OCI-LY7 (cell line): ENCODE measurements at regions not wholly inside any gene's neighbourhood (a gene's known extent, or its start where the extent isn't known, plus 50 kb on each side); places are given as distances from the start of the nearest gene placed in this dataset.

Experiments
- BruUV-seq: library from RNA; stranded (reverse); fragments of 400-500 nt; replicated peaks from 2 replicates; lab custom pipeline; 2021; lab: Mats Ljungman, UMichigan
- CTCF ChIA-PET: fragments of 300-600 bp; sonication (Branson Sonifier 250); formaldehyde crosslinking; loops from one replicate; lab custom pipeline; 2022; ENCODE audit warnings: antibody characterized with exemption; ENCODE audit not compliant: unreplicated experiment; lab: Charles Lee
- POLR2A ChIA-PET: fragments of 300-600 bp; sonication (Branson Sonifier 250); formaldehyde crosslinking; loops from one replicate; lab custom pipeline; 2022; ENCODE audit warnings: antibody characterized with exemption; lab: Charles Lee
- DNase-seq: peaks from one replicate; pipeline ENCODE4 v3.0.0-alpha.2; 2015; ENCODE audit warnings: low spot score
- H2AFZ ChIP-seq: fragments of 200-600 bp; sonication (generic), shearing (Covaris generic); 2 replicates; pipeline ENCODE4 v1.6.1; 2014; ENCODE audit warnings: mild to moderate bottlenecking, antibody characterized with exemption, low read length, moderate library complexity
- H3K27ac ChIP-seq: fragments of 200-600 bp; sonication (generic); 2 replicates; pipeline ENCODE4 v1.5.1; 2014; ENCODE audit warnings: mixed run types, low read depth, mild to moderate bottlenecking, moderate library complexity, low read length, inconsistent platforms; ENCODE audit not compliant: poor library complexity, severe bottlenecking
- H3K36me3 ChIP-seq: fragments of 200-600 bp; sonication (generic); 2 replicates; pipeline ENCODE4 v1.6.1; 2014; ENCODE audit warnings: mild to moderate bottlenecking, antibody characterized with exemption, low read length, moderate library complexity, mixed read lengths; ENCODE audit not compliant: insufficient read depth
- H3K4me1 ChIP-seq: fragments of 200-600 bp; sonication (generic); 2 replicates; pipeline ENCODE4 v1.5.1; 2014; ENCODE audit warnings: mild to moderate bottlenecking, low read length; ENCODE audit not compliant: insufficient read depth, poor library complexity, severe bottlenecking
- H3K4me2 ChIP-seq: fragments of 200-600 bp; sonication (generic); 2 replicates; pipeline ENCODE4 v1.6.1; 2014; ENCODE audit warnings: mild to moderate bottlenecking, low read length
- H3K4me3 ChIP-seq: fragments of 200-600 bp; sonication (generic); 2 replicates; pipeline ENCODE4 v1.5.1; 2014; ENCODE audit warnings: mild to moderate bottlenecking, low read depth, low read length; ENCODE audit not compliant: poor library complexity, severe bottlenecking
- H3K79me2 ChIP-seq: fragments of 200-600 bp; sonication (generic); 2 replicates; pipeline ENCODE4 v1.6.1; 2016; ENCODE audit warnings: low read depth, mild to moderate bottlenecking, low read length, moderate library complexity, mixed read lengths; ENCODE audit not compliant: insufficient read depth
- H3K9me2 ChIP-seq: fragments of 200-600 bp; sonication (generic); 2 replicates; pipeline ENCODE4 v1.6.1; 2016; ENCODE audit warnings: mild to moderate bottlenecking, low read length, mixed read lengths; ENCODE audit not compliant: insufficient read depth
- H3K9me3 ChIP-seq: fragments of 200-600 bp; sonication (generic); 2 replicates; pipeline ENCODE4 v1.6.1; 2014; ENCODE audit warnings: mild to moderate bottlenecking, mixed run types, low read length, mixed read lengths
- H4K20me1 ChIP-seq: fragments of 200-600 bp; sonication (generic); 2 replicates; pipeline ENCODE4 v1.6.1; 2014; ENCODE audit warnings: mild to moderate bottlenecking, antibody characterized with exemption, low read length, moderate library complexity, mixed read lengths; ENCODE audit not compliant: insufficient read depth
- CTCF ChIP-seq: fragments of 200-600 bp; sonication (generic); conservative IDR thresholded peaks from 2 replicates; pipeline ENCODE4 v1.5.1; 2014; ENCODE audit warnings: mild to moderate bottlenecking, antibody characterized with exemption, low read length, moderate library complexity, mixed read lengths
- EZH2phosphoT487 ChIP-seq: fragments of 200-600 bp; sonication (generic); IDR thresholded peaks from 2 replicates; pipeline ENCODE4 v1.6.1; 2018; ENCODE audit warnings: low read depth, borderline replicate concordance, mild to moderate bottlenecking, mixed run types, antibody characterized with exemption, low read length, moderate library complexity, mixed read lengths
- intact Hi-C: fragments of 100-400 bp; cut with micrococcal nuclease; formaldehyde crosslinking; loops from one replicate; pipeline ENCODE4 v1.10.0; 2022; ENCODE audit not compliant: unreplicated experiment

- POLR2A ChIA-PET: interaction anchor here (0.6 to 1.1 kb wide), 3 partner anchors 11 to 279 kb away, joined by 3 read pairs; no protein-coding TSS in a partner anchor
- DNase-seq: no peak
- Histone ChIP-seq H3K36me3 (no peaks in the 10 kb centered on the region), H3K4me2 (no peak overlapping the region), H3K4me3 (no peak overlapping the region), H4K20me1 (no peaks in the 10 kb centered on the region), H3K79me2 (no peaks in the 10 kb centered on the region), H3K27ac (no peak overlapping the region), H3K9me2 (no peaks in the 10 kb centered on the region), H3K4me1 (no peaks in the 10 kb centered on the region), H2AFZ (no peak overlapping the region), H3K9me3 (no peaks in the 10 kb centered on the region)
- intact Hi-C loops: no loop called here
- BruUV-seq: no TSS peak
- CTCF ChIA-PET: no interaction called here
- no peak for TF ChIP-seq CTCF
- TF ChIP-seq EZH2phosphoT487: no peak
These were observed 508.7 kb downstream of the KCNJ2 start for GRCh38 chr17:70677783-70678647.

GRCh38 chr17:70678889-70679288, 509.6 kb downstream of the KCNJ2 start:
- Histone ChIP-seq H3K4me1 (no peaks in the 10 kb centered on the region), H3K9me2 (no peaks in the 10 kb centered on the region), H3K79me2 (no peaks in the 10 kb centered on the region), H3K4me3 (no peak overlapping the region), H2AFZ (no peak overlapping the region), H3K27ac (no peak overlapping the region), H3K9me3 (no peaks in the 10 kb centered on the region), H3K36me3 (no peaks in the 10 kb centered on the region), H4K20me1 (no peaks in the 10 kb centered on the region), H3K4me2 (no peak overlapping the region)
- no TSS peak for BruUV-seq
- ChIA-PET POLR2A (interaction anchor here (0.7 kb wide), 1 partner anchor 50 kb away, joined by 3 read pairs; no protein-coding TSS in a partner anchor), CTCF (no interaction called here)
- DNase-seq: no peak
- intact Hi-C loops: no loop called here
- no peak for TF ChIP-seq EZH2phosphoT487
- TF ChIP-seq CTCF: no peak

GRCh38 chr17:70683936-70684335, 514.6 kb downstream of the KCNJ2 start:
- TF ChIP-seq CTCF (no peak), EZH2phosphoT487 (no peak)
- POLR2A ChIA-PET: no interaction called here
- Histone ChIP-seq H3K79me2 (no peaks in the 10 kb centered on the region), H3K9me3 (no peaks in the 10 kb centered on the region), H3K4me1 (no peaks in the 10 kb centered on the region), H3K27ac (no peak overlapping the region), H3K9me2 (no peaks in the 10 kb centered on the region), H3K4me2 (no peak overlapping the region), H3K4me3 (no peak overlapping the region), H3K36me3 (no peaks in the 10 kb centered on the region), H4K20me1 (no peaks in the 10 kb centered on the region), H2AFZ (no peak overlapping the region)
- CTCF ChIA-PET: no interaction called here
- no peak for DNase-seq
- intact Hi-C loops: no loop called here
- no TSS peak for BruUV-seq
